ENCODE measurements at regions not wholly inside any gene's neighbourhood (a gene's known extent, or its start where the extent isn't known, plus 50 kb on each side); places are given as distances from the start of the nearest gene placed in this dataset.
"Not testable (repeated sequence)": the region's sequence is repeated elsewhere in the genome, so short reads cannot be mapped to it uniquely, and the experiment has no call there.

DNA sequence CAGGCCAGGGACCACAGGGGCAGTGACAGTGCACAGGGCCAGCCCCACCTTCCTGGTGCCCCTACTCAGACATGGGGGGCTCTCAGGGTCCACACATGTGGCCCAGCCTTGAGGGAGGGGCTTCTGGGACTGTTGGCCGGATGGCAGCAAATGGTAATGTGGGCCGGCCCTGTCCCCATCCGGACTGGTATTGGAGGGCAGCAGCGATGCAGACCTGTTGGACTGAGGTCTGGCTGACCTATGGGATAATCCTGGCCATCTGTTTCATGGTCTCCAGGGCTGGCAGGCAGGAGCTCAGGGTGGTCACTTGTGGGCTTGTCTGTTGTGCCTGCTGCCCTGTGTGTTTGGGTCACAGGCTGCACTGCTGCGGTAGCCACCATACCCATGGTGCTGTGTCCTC is 387.5 kb downstream of the TMEM121 start:
- BruUV-seq (replicated peaks): no TSS peak
- in situ Hi-C loops (cut with HindIII; ENCODE audit: extremely low pct_ligation_motif_present, low pct_unique_long_range_greater_than_20kb) (no loop called here), intact Hi-C loops (cut with micrococcal nuclease; ENCODE audit: unreplicated experiment) (no loop called here)
- no peak for FAIRE-seq
- Histone ChIP-seq H3K79me2 (ENCODE audit: insufficient read depth, low read length) (no peaks in the 10 kb centered on the region), H3K36me3 (replicated peaks in 1 of 2; ENCODE audit: control insufficient read depth in 1 of 2, insufficient read depth in 2 of 2, low read length in 2 of 2) (no peaks in the 10 kb centered on the region), H3K4me3 (replicated peaks in 1 of 3; ENCODE audit: insufficient read depth in 1 of 3, low read depth in 2 of 3, low read length in 3 of 3) (no peak overlapping the region), H3K27ac (ENCODE audit: extremely low read length, insufficient read depth, low read length) (no peak overlapping the region), H3K4me2 (ENCODE audit: low read depth, low read length) (no peak overlapping the region), H2AFZ (ENCODE audit: low read length) (no peak overlapping the region), H4K20me1 (ENCODE audit: insufficient read depth, low read length) (0 out of 2 replicates have a peak, but pooled peaks cover 2% of the 10 kb centered on the region), H3K27me3 (ENCODE audit: control insufficient read depth in 1 of 2, insufficient read depth in 2 of 2, low read length in 2 of 2) (peaks cover 6% of the 10 kb centered on the region in 2 experiments; a peak in 4 of 5 replicates), H3K9me3 (ENCODE audit: low read length) (no peaks in the 10 kb centered on the region), H3K9ac (ENCODE audit: insufficient read depth, low read depth, low read length) (no peak overlapping the region), H3K4me1 (ENCODE audit: insufficient read depth, low read length) (no peaks in the 10 kb centered on the region)
- TF ChIP-seq ZMYM2 (CRISPR knock-in tag; IDR thresholded peaks at IDR 0.05) (no peak), ZNF350 (CRISPR knock-in tag; IDR thresholded peaks at IDR 0.05; ENCODE audit: borderline replicate concordance, low read depth) (no peak), TRIM24 (CRISPR knock-in tag; IDR thresholded peaks at IDR 0.05) (no peak), CENPX (CRISPR knock-in tag; IDR thresholded peaks at IDR 0.05) (no peak), ZNF747 (CRISPR knock-in tag; IDR thresholded peaks at IDR 0.05; ENCODE audit: borderline replicate concordance) (no peak)
- TF ChIP-seq, protein P1, sequence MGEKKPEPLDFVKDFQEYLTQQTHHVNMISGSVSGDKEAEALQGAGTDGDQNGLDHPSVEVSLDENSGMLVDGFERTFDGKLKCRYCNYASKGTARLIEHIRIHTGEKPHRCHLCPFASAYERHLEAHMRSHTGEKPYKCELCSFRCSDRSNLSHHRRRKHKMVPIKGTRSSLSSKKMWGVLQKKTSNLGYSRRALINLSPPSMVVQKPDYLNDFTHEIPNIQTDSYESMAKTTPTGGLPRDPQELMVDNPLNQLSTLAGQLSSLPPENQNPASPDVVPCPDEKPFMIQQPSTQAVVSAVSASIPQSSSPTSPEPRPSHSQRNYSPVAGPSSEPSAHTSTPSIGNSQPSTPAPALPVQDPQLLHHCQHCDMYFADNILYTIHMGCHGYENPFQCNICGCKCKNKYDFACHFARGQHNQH (CRISPR knock-in tag; IDR thresholded peaks at IDR 0.05): no peak
- TF ChIP-seq, protein P2, sequence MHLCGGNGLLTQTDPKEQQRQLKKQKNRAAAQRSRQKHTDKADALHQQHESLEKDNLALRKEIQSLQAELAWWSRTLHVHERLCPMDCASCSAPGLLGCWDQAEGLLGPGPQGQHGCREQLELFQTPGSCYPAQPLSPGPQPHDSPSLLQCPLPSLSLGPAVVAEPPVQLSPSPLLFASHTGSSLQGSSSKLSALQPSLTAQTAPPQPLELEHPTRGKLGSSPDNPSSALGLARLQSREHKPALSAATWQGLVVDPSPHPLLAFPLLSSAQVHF (CRISPR knock-in tag; IDR thresholded peaks at IDR 0.05): no peak
- TF ChIP-seq, protein P3, sequence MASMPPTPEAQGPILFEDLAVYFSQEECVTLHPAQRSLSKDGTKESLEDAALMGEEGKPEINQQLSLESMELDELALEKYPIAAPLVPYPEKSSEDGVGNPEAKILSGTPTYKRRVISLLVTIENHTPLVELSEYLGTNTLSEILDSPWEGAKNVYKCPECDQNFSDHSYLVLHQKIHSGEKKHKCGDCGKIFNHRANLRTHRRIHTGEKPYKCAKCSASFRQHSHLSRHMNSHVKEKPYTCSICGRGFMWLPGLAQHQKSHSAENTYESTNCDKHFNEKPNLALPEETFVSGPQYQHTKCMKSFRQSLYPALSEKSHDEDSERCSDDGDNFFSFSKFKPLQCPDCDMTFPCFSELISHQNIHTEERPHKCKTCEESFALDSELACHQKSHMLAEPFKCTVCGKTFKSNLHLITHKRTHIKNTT (CRISPR knock-in tag; IDR thresholded peaks at IDR 0.05): no peak
- no peak for DNase-seq (ENCODE audit: low spot score)
- no CpG with 5 or more reads among the region's 5 CpGs for WGBS (ENCODE audit: low lambda C conversion rate)
- CTCF ChIA-PET (ENCODE audit: low intra/inter-chr PET ratio, low total read pairs): no interaction called here
- no peak for ATAC-seq
- POLR2A ChIA-PET: no interaction called here

DNA sequence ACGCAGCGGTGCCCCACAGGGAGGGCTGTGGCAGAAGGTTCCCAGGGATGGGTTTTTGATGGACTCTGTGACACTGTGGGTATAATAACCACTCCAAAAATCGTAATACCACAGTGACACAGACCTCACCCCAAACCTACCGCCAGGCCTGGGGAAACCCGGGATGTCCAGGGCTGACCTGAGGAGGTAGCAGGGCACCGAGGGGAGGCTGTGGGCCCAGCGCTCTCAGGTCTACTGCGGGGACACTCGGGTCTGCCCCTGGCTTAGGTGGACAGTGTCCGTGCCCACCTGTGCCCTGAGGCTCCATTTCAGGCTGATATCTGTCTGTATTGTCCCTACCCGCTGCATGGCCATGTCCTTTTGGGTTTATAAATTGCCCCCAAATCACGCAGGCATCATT is 387.9 kb downstream of the TMEM121 start:
- intact Hi-C loops (cut with micrococcal nuclease; ENCODE audit: unreplicated experiment): not testable (repeated sequence)

More for the DNA sequence above, 387.9 kb downstream of the TMEM121 start:
- WGBS (ENCODE audit: low lambda C conversion rate): 2% methylated on average over 6 of the region's 12 CpGs
- H3K4me3 ChIP-seq (replicated peaks in 1 of 3; ENCODE audit: insufficient read depth in 1 of 3, low read depth in 2 of 3, low read length in 3 of 3); H3K9ac ChIP-seq (ENCODE audit: insufficient read depth, low read depth, low read length); DNase-seq (ENCODE audit: low spot score); H2AFZ ChIP-seq (ENCODE audit: low read length); FAIRE-seq; H3K27me3 ChIP-seq (ENCODE audit: control insufficient read depth in 1 of 2, insufficient read depth in 2 of 2, low read length in 2 of 2); H3K27ac ChIP-seq (ENCODE audit: extremely low read length, insufficient read depth, low read length); H3K4me2 ChIP-seq (ENCODE audit: low read depth, low read length); H3K9me3 ChIP-seq (ENCODE audit: low read length); POLR2A ChIA-PET; ATAC-seq; H3K4me1 ChIP-seq (ENCODE audit: insufficient read depth, low read length); H3K36me3 ChIP-seq (replicated peaks in 1 of 2; ENCODE audit: control insufficient read depth in 1 of 2, insufficient read depth in 2 of 2, low read length in 2 of 2); H3K79me2 ChIP-seq (ENCODE audit: insufficient read depth, low read length); CTCF ChIA-PET (ENCODE audit: low intra/inter-chr PET ratio, low total read pairs); H4K20me1 ChIP-seq (ENCODE audit: insufficient read depth, low read length); BruUV-seq (replicated peaks); in situ Hi-C loops (cut with HindIII; ENCODE audit: extremely low pct_ligation_motif_present, low pct_unique_long_range_greater_than_20kb): not testable (repeated sequence)

Measured in HepG2 (cell line).